ENCODE measurements at regions not wholly inside any gene's neighbourhood (a gene's known extent, or its start where the extent isn't known, plus 50 kb on each side); places are given as distances from the start of the nearest gene placed in this dataset.
A peak's percentile ranks its signal among the peaks of the same experiment; 100 is the strongest.

- DNase-seq: peak; percentile 10
These were observed 367.8 kb upstream of the ANO5 start for GRCh38 chr11:21825127-21825526.

GRCh38 chr11:21838427-21838826 is 354.5 kb upstream of the ANO5 start:
- no peak for DNase-seq

- DNase-seq: peak; percentile 1
These were observed 353.1 kb upstream of the ANO5 start for GRCh38 chr11:21839796-21840195.

- DNase-seq: no peak
These were observed 331.6 kb upstream of the ANO5 start for GRCh38 chr11:21861314-21861713.

GRCh38 chr11:21865541-21865940 is 327.3 kb upstream of the ANO5 start:
- DNase-seq: no peak

GRCh38 chr11:21866781-21867180 is 326.1 kb upstream of the ANO5 start:
- no peak for DNase-seq

GRCh38 chr11:21877151-21877550 is 315.7 kb upstream of the ANO5 start:
- no peak for DNase-seq

GRCh38 chr11:21883354-21883753 is 309.5 kb upstream of the ANO5 start:
- DNase-seq: no peak

- DNase-seq: no peak
These were observed 304.1 kb upstream of the ANO5 start for GRCh38 chr11:21888814-21889213.

GRCh38 chr11:21892736-21893564 is 299.9 kb upstream of the ANO5 start:
- DNase-seq: no peak

- no peak for DNase-seq
These were observed 299.4 kb upstream of the ANO5 start for GRCh38 chr11:21893565-21893867.

- no peak for DNase-seq
These were observed 298.4 kb upstream of the ANO5 start for GRCh38 chr11:21894492-21894891.

GRCh38 chr11:21895686-21896085 is 297.2 kb upstream of the ANO5 start:
- no peak for DNase-seq

- no peak for DNase-seq
These were observed 296.7 kb upstream of the ANO5 start for GRCh38 chr11:21896216-21896615.

GRCh38 chr11:21896746-21897602 is 295.9 kb upstream of the ANO5 start:
- no peak for DNase-seq

- no peak for DNase-seq
These were observed 295.1 kb upstream of the ANO5 start for GRCh38 chr11:21897752-21898151.

- DNase-seq: no peak
These were observed 284.7 kb upstream of the ANO5 start for GRCh38 chr11:21908211-21908610.

GRCh38 chr11:21909145-21909544 is 283.7 kb upstream of the ANO5 start:
- DNase-seq: no peak

- DNase-seq: no peak
These were observed 281.8 kb upstream of the ANO5 start for GRCh38 chr11:21911061-21911460.

GRCh38 chr11:21912285-21912684 is 280.6 kb upstream of the ANO5 start:
- DNase-seq: no peak

- no peak for DNase-seq
These were observed 271.7 kb upstream of the ANO5 start for GRCh38 chr11:21921151-21921550.

GRCh38 chr11:21924262-21924661 is 268.6 kb upstream of the ANO5 start:
- DNase-seq: no peak

- no peak for DNase-seq
These were observed 265.3 kb upstream of the ANO5 start for GRCh38 chr11:21927628-21928027.

All from renal pelvis (tissue), 1 donor.